ENCODE measurements at regions not wholly inside any gene's neighbourhood (a gene's known extent, or its start where the extent isn't known, plus 50 kb on each side); places are given as distances from the start of the nearest gene placed in this dataset.

- DNase-seq (ENCODE audit: unreplicated experiment): no peak
- Mint-ChIP-seq H3K27me3 (ENCODE audit: insufficient read depth, unreplicated experiment) (peaks cover 35% of the 10 kb centered on the region), H3K4me1 (ENCODE audit: insufficient read depth, unreplicated experiment) (no peaks in the 10 kb centered on the region), H3K36me3 (ENCODE audit: insufficient read depth, unreplicated experiment) (no peaks in the 10 kb centered on the region), H3K4me3 (ENCODE audit: unreplicated experiment) (no peak overlapping the region), H3K27ac (ENCODE audit: low read depth, unreplicated experiment) (no peak overlapping the region), H3K9me3 (ENCODE audit: unreplicated experiment) (no peaks in the 10 kb centered on the region)
- CTCF ChIA-PET: no interaction called here
- POLR2A ChIA-PET: no interaction called here
- TF ChIP-seq CTCF (IDR thresholded peaks at IDR 0.05; ENCODE audit: unreplicated experiment): no peak
- BruUV-seq (replicated peaks): no TSS peak
- intact Hi-C loops (cut with micrococcal nuclease): no loop called here
Observed at GRCh38 chr20:63122626-63123025, 93.3 kb downstream of the YTHDF1 start.

DNA sequence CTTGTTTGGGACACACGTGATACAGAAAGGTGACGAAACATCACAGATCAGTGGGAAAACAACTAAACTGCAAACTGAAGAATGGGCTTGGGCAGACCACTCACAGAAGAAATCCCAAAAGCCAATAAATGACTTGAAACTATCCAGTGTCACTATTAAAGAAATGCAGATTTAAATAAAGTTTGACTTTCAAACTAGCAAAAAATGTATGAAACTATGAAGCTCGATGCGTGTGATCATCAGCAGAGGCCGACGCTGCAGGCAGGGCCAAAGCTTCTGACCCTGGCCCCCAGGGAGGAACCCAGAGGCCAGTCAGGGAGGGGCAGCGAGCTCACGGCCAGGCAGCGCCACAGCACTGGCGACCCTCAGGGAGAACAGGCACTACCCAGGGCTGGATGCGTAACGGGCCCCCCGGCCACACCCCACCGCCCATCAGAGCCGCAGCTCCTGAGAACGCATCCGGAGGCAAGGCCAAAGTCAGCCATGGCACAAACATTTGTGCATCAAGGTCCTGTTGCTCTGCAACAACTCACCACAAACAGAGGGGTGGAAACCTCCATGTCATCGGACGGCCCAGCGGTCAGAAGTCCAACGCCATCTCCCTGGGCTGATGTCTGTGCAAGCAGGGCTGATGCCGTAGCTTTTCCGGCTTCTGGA is 94.1 kb downstream of the YTHDF1 start:
- intact Hi-C loops (cut with micrococcal nuclease): no loop called here
- no peaks in the 10 kb centered on the region for H3K36me3 Mint-ChIP-seq (ENCODE audit: insufficient read depth, unreplicated experiment)
- ChIA-PET POLR2A (no interaction called here), CTCF (no interaction called here)
- H3K4me1 Mint-ChIP-seq (ENCODE audit: insufficient read depth, unreplicated experiment): no peaks in the 10 kb centered on the region
- H3K27me3 Mint-ChIP-seq (ENCODE audit: insufficient read depth, unreplicated experiment): peaks cover 42% of the 10 kb centered on the region
- H3K9me3 Mint-ChIP-seq (ENCODE audit: unreplicated experiment): no peaks in the 10 kb centered on the region
- no peak overlapping the region for H3K4me3 Mint-ChIP-seq (ENCODE audit: unreplicated experiment)
- no peak for DNase-seq (ENCODE audit: unreplicated experiment)
- no TSS peak for BruUV-seq (replicated peaks)
- TF ChIP-seq CTCF (IDR thresholded peaks at IDR 0.05; ENCODE audit: unreplicated experiment): no peak
- no peak overlapping the region for H3K27ac Mint-ChIP-seq (ENCODE audit: low read depth, unreplicated experiment)

DNA sequence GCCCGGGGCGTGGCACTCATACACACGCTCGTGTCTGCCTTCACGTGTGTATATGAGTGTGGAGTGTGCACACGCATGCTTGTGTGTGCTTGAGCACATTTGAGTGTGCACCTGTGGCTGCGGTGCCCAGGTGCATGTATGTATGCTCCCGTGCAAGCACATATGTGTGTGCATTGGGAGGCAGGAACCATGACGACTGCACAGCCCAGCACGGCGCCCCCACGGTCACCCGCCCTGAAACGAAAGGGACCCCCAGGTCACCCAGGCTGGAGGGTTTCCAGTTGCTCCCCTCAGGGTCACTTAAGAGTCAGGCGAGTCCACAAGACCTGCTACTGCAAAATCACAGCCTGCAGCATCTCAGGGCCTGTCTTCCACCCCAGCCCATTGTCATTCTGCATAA is 94.7 kb downstream of the YTHDF1 start:
- POLR2A ChIA-PET: no interaction called here
- peaks cover 48% of the 10 kb centered on the region for H3K27me3 Mint-ChIP-seq (ENCODE audit: insufficient read depth, unreplicated experiment)

GRCh38 chr20:63120808-63121090 is 95.2 kb downstream of the YTHDF1 start:
- Mint-ChIP-seq H3K27ac (ENCODE audit: low read depth, unreplicated experiment) (no peak overlapping the region), H3K4me3 (ENCODE audit: unreplicated experiment) (no peak overlapping the region), H3K27me3 (ENCODE audit: insufficient read depth, unreplicated experiment) (peaks cover 53% of the 10 kb centered on the region), H3K4me1 (ENCODE audit: insufficient read depth, unreplicated experiment) (no peaks in the 10 kb centered on the region), H3K9me3 (ENCODE audit: unreplicated experiment) (no peaks in the 10 kb centered on the region), H3K36me3 (ENCODE audit: insufficient read depth, unreplicated experiment) (no peaks in the 10 kb centered on the region)
- CTCF ChIA-PET: no interaction called here
- no peak for DNase-seq (ENCODE audit: unreplicated experiment)
- TF ChIP-seq CTCF (IDR thresholded peaks at IDR 0.05; ENCODE audit: unreplicated experiment): no peak
- BruUV-seq (replicated peaks): no TSS peak
- POLR2A ChIA-PET: no interaction called here
- intact Hi-C loops (cut with micrococcal nuclease): no loop called here

More for the DNA sequence above, 94.7 kb downstream of the YTHDF1 start:
- intact Hi-C loops (cut with micrococcal nuclease): no loop called here
- Mint-ChIP-seq H3K9me3 (ENCODE audit: unreplicated experiment) (no peaks in the 10 kb centered on the region), H3K4me3 (ENCODE audit: unreplicated experiment) (no peak overlapping the region), H3K27ac (ENCODE audit: low read depth, unreplicated experiment) (no peak overlapping the region), H3K4me1 (ENCODE audit: insufficient read depth, unreplicated experiment) (no peaks in the 10 kb centered on the region), H3K36me3 (ENCODE audit: insufficient read depth, unreplicated experiment) (no peaks in the 10 kb centered on the region)
- CTCF ChIA-PET: no interaction called here
- no TSS peak for BruUV-seq (replicated peaks)
- no peak for DNase-seq (ENCODE audit: unreplicated experiment)
- no peak for TF ChIP-seq CTCF (IDR thresholded peaks at IDR 0.05; ENCODE audit: unreplicated experiment)
